MM.1S (cell line): ENCODE measurements at regions not wholly inside any gene's neighbourhood (a gene's known extent, or its start where the extent isn't known, plus 50 kb on each side); places are given as distances from the start of the nearest gene placed in this dataset.
A peak's percentile ranks its signal among the peaks of the same experiment; 100 is the strongest.

Experiments
- DNase-seq: peaks from one replicate; pipeline ENCODE4 v3.0.0-alpha.2; 2015
- H2AFZ ChIP-seq: fragments of 300-600 bp; sonication (generic); 2 replicates; pipeline ENCODE4 v1.6.0; 2016; ENCODE audit warnings: antibody characterized with exemption, low read length
- H3F3A ChIP-seq: fragments of 300-600 bp; sonication (generic); 2 replicates; pipeline ENCODE4 v1.6.1; 2016; ENCODE audit warnings: mild to moderate bottlenecking, antibody characterized with exemption, low read length, moderate library complexity, mixed read lengths; ENCODE audit not compliant: insufficient read depth
- H3K27ac ChIP-seq: fragments of 300-600 bp; sonication (generic); 2 replicates; pipeline ENCODE4 v1.5.1; 2016; ENCODE audit warnings: mild to moderate bottlenecking, low read length
- H3K27me3 ChIP-seq: fragments of 300-600 bp; sonication (generic); replicated peaks from 2 replicates; pipeline ENCODE4 v1.6.0; 2016; ENCODE audit warnings: low read length; ENCODE audit not compliant: insufficient read depth
- H3K36me3 ChIP-seq: fragments of 300-600 bp; sonication (generic); replicated peaks from 2 replicates; pipeline ENCODE4 v1.6.1; 2016; ENCODE audit warnings: mild to moderate bottlenecking, low read length, mixed read lengths; ENCODE audit not compliant: insufficient read depth
- H3K4me1 ChIP-seq: fragments of 300-600 bp; sonication (generic); 2 replicates; pipeline ENCODE4 v1.6.1; 2016; ENCODE audit warnings: low read length, mixed read lengths
- H3K4me2 ChIP-seq: fragments of 300-600 bp; sonication (generic); 2 replicates; pipeline ENCODE4 v1.6.0; 2016; ENCODE audit warnings: low read depth, low read length
- H3K4me3 ChIP-seq: fragments of 300-600 bp; sonication (generic); 2 replicates; pipeline ENCODE4 v1.5.1; 2016; ENCODE audit warnings: low read length, mixed read lengths
- H3K79me2 ChIP-seq: fragments of 300-600 bp; sonication (generic); 2 replicates; pipeline ENCODE4 v1.6.1; 2016; ENCODE audit warnings: mixed run types, low read length, mixed read lengths
- H3K9ac ChIP-seq: fragments of 300-600 bp; sonication (generic); 2 replicates; pipeline ENCODE4 v1.6.1; 2016; ENCODE audit warnings: low read length, mixed read lengths
- H3K9me2 ChIP-seq: fragments of 300-600 bp; sonication (generic); replicated peaks from 2 replicates; pipeline ENCODE4 v1.6.1; 2016; ENCODE audit warnings: mild to moderate bottlenecking, low read length, mixed read lengths; ENCODE audit not compliant: insufficient read depth
- H3K9me3 ChIP-seq: fragments of 300-600 bp; sonication (generic); replicated peaks from 2 replicates; pipeline ENCODE4 v1.6.1; 2016; ENCODE audit warnings: mild to moderate bottlenecking, low read length, mixed read lengths; ENCODE audit not compliant: insufficient read depth
- H4K20me1 ChIP-seq: fragments of 300-600 bp; sonication (generic); 2 replicates; pipeline ENCODE4 v1.6.1; 2016; ENCODE audit warnings: mild to moderate bottlenecking, low read length, moderate library complexity, mixed read lengths; ENCODE audit not compliant: insufficient read depth
- CTCF ChIP-seq: fragments of 300-600 bp; sonication (generic); IDR thresholded peaks from 2 replicates; pipeline ENCODE4 v1.5.1; 2016; ENCODE audit warnings: antibody characterized with exemption, low read length, mixed read lengths
- EZH2 ChIP-seq: fragments of 300-600 bp; sonication (generic); optimal IDR thresholded peaks from 2 replicates; pipeline ENCODE3; 2017; ENCODE audit warnings: low read depth, mild to moderate bottlenecking, antibody characterized with exemption, low read length, mixed read lengths
- EZH2phosphoT487 ChIP-seq: fragments of 300-600 bp; sonication (generic); IDR thresholded peaks from 2 replicates; pipeline ENCODE4 v1.6.1; 2018; ENCODE audit warnings: antibody characterized with exemption, low read length

GRCh38 chr4:11073621-11074051 lies 355.1 kb downstream of the HS3ST1 start:
- H3K4me1 ChIP-seq: peaks cover 30% of the 10 kb centered on the region
- H2AFZ ChIP-seq: no peak overlapping the region
- H3K79me2 ChIP-seq: no peaks in the 10 kb centered on the region
- no peaks in the 10 kb centered on the region for H4K20me1 ChIP-seq
- H3K36me3 ChIP-seq: no peaks in the 10 kb centered on the region
- no peaks in the 10 kb centered on the region for H3K9me3 ChIP-seq
- no peaks in the 10 kb centered on the region for H3K27me3 ChIP-seq
- no peak overlapping the region for H3K4me3 ChIP-seq
- TF ChIP-seq EZH2phosphoT487 (no peak), EZH2 (no peak), CTCF (no peak)
- H3K9ac ChIP-seq: no peak overlapping the region
- H3K27ac ChIP-seq: no peak overlapping the region
- peaks cover 5% of the 10 kb centered on the region for H3F3A ChIP-seq
- H3K4me2 ChIP-seq: no peak overlapping the region
- no peaks in the 10 kb centered on the region for H3K9me2 ChIP-seq
- DNase-seq: no peak

- H3K9me2 ChIP-seq: no peaks in the 10 kb centered on the region
- DNase-seq: no peak
Measured at GRCh38 chr4:11072999-11073398, 355.7 kb downstream of the HS3ST1 start.

DNA sequence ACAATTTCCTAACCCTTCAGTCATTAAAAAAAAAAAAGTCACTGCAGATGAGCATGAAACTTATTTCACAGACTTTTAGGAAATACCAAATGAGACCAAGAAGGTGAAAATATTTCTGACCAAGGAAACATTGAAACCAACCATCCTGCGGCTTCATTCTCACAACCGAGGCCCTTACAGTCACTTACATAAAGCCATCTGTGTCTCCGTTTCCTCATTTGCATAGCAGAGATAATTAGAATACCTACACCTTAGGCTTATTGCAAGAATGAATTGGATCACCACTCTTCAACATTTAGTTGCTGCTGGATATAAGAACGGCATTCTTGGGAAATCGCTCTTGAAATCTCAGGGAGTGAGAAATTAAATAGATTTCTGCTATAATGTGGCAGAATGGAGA lies 356.2 kb downstream of the HS3ST1 start:
- no peaks in the 10 kb centered on the region for H3K79me2 ChIP-seq
- peaks cover 5% of the 10 kb centered on the region for H3F3A ChIP-seq
- peak overlapping the region; percentile 35; the same call in 1 of the 2 replicates for H3K4me2 ChIP-seq
- no peaks in the 10 kb centered on the region for H3K9me3 ChIP-seq
- no peaks in the 10 kb centered on the region for H3K9me2 ChIP-seq
- no peak overlapping the region for H2AFZ ChIP-seq
- H4K20me1 ChIP-seq: no peaks in the 10 kb centered on the region
- DNase-seq: peak; percentile 80
- no peak overlapping the region for H3K9ac ChIP-seq
- H3K4me1 ChIP-seq: peaks cover 30% of the 10 kb centered on the region
- H3K4me3 ChIP-seq: no peak overlapping the region
- TF ChIP-seq EZH2phosphoT487: no peak
- TF ChIP-seq EZH2: no peak
- no peak for TF ChIP-seq CTCF
- H3K27me3 ChIP-seq: no peaks in the 10 kb centered on the region
- no peaks in the 10 kb centered on the region for H3K36me3 ChIP-seq
- peak overlapping the region; percentile 17; the same call in 1 of the 2 replicates for H3K27ac ChIP-seq

More at GRCh38 chr4:11072999-11073398, 355.7 kb downstream of the HS3ST1 start:
- no peaks in the 10 kb centered on the region for H3K79me2 ChIP-seq
- no peaks in the 10 kb centered on the region for H3K36me3 ChIP-seq
- H3K9me3 ChIP-seq: no peaks in the 10 kb centered on the region
- TF ChIP-seq CTCF (no peak), EZH2phosphoT487 (no peak), EZH2 (no peak)
- peaks cover 30% of the 10 kb centered on the region for H3K4me1 ChIP-seq
- H3K9ac ChIP-seq: no peak overlapping the region
- 0 out of 2 replicates have a peak overlapping the region, but pooled peaks have one; percentile 4 for H3K4me2 ChIP-seq
- peaks cover 5% of the 10 kb centered on the region for H3F3A ChIP-seq
- no peaks in the 10 kb centered on the region for H4K20me1 ChIP-seq
- no peak overlapping the region for H3K4me3 ChIP-seq
- H3K27me3 ChIP-seq: no peaks in the 10 kb centered on the region
- no peak overlapping the region for H3K27ac ChIP-seq
- H2AFZ ChIP-seq: no peak overlapping the region
